Liver (tissue), 3 donors: ENCODE measurements at regions not wholly inside any gene's neighbourhood (a gene's known extent, or its start where the extent isn't known, plus 50 kb on each side); places are given as distances from the start of the nearest gene placed in this dataset.

Source experiments
- CTCF ChIP-seq: fragments of 150-350 bp; IDR thresholded peaks from 2 replicates; pipeline ENCODE4 v1.5.1; 2017; ENCODE audit warnings: improper control_type of control experiment, low read depth, low read length; ENCODE audit not compliant: missing input control
- GABPA ChIP-seq, 2 donors: IDR thresholded peaks in 1 of 2; conservative IDR thresholded peaks in 1 of 2; 2 replicates each; pipeline ENCODE4 v1.6.1; 2016; ENCODE audit warnings: antibody characterized with exemption in 2 of 2, mild to moderate bottlenecking in 1 of 2, moderate library complexity in 1 of 2
- JUND ChIP-seq, 2 donors: IDR thresholded peaks; 2 replicates each; pipeline ENCODE4 v1.6.1; 2016; ENCODE audit warnings: antibody characterized with exemption in 2 of 2
- donor health status: healthy.
- donor health status: healthy.

- TF ChIP-seq JUND (IDR thresholded peaks at IDR 0.05) (no peak), CTCF (no peak), GABPA (IDR thresholded peaks at IDR 0.05 in 1 of 2, conservative IDR thresholded peaks at IDR 0.05 in 1 of 2) (no peak)
These were observed 103.9 kb downstream of the AASDH start for GRCh38 chr4:56283375-56283774.
